Caco-2 (cell line): ENCODE measurements at regions not wholly inside any gene's neighbourhood (a gene's known extent, or its start where the extent isn't known, plus 50 kb on each side); places are given as distances from the start of the nearest gene placed in this dataset.

Experiments
- BruUV-seq: library from RNA; stranded (reverse); fragments of 400-500 nt; replicated peaks from 2 replicates; lab custom pipeline; 2021; lab: Mats Ljungman, UMichigan
- CTCF ChIA-PET: fragments of 300-600 bp; sonication (Branson Sonifier 250); formaldehyde crosslinking; loops from one replicate; lab custom pipeline; 2022; ENCODE audit warnings: antibody characterized with exemption; lab: Charles Lee
- POLR2A ChIA-PET: fragments of 300-600 bp; sonication (Branson Sonifier 250); formaldehyde crosslinking; loops from one replicate; lab custom pipeline; 2022; ENCODE audit warnings: antibody characterized with exemption; lab: Charles Lee
- DNase-seq, 2 experiments: peaks; one replicate each; pipeline versions ENCODE4 v3.0.0 to v3.0.0-alpha.2; 2020 to 2022
- H3K27me3 ChIP-seq: replicated peaks from 2 replicates; pipeline ENCODE4 v1.6.0; 2011; ENCODE audit warnings: low read length; ENCODE audit not compliant: control insufficient read depth, insufficient read depth
- H3K36me3 ChIP-seq: 2 replicates; pipeline ENCODE4 v1.5.1; 2011; ENCODE audit warnings: low read length; ENCODE audit not compliant: control insufficient read depth, insufficient read depth
- H3K4me1 ChIP-seq: fragments of 250-450 bp; sonication (Bioruptor Pico); 2 replicates; pipeline ENCODE4 v1.5.1; 2020; ENCODE audit warnings: mild to moderate bottlenecking
- H3K4me3 ChIP-seq: 2 replicates; pipeline ENCODE4 v1.5.1; 2011; ENCODE audit warnings: low read depth, mild to moderate bottlenecking, control low read depth, low read length
- H3K9me3 ChIP-seq: fragments of 250-450 bp; sonication (Bioruptor Pico); 2 replicates; pipeline ENCODE4 v1.5.1; 2020; ENCODE audit warnings: mild to moderate bottlenecking, moderate library complexity
- H3K27ac Mint-ChIP-seq: one replicate; pipeline ENCODE4 v1.8.0; 2022; ENCODE audit warnings: mixed read lengths; ENCODE audit not compliant: unreplicated experiment
- H3K27me3 Mint-ChIP-seq: one replicate; pipeline ENCODE4 v1.8.0; 2022; ENCODE audit warnings: mixed read lengths; ENCODE audit not compliant: insufficient read depth, unreplicated experiment
- H3K36me3 Mint-ChIP-seq: one replicate; pipeline ENCODE4 v1.8.0; 2022; ENCODE audit warnings: mild to moderate bottlenecking, mixed read lengths; ENCODE audit not compliant: insufficient read depth, unreplicated experiment
- H3K4me1 Mint-ChIP-seq: one replicate; pipeline ENCODE4 v1.8.0; 2022; ENCODE audit warnings: low read depth, mixed read lengths; ENCODE audit not compliant: unreplicated experiment
- H3K4me3 Mint-ChIP-seq: one replicate; pipeline ENCODE4 v1.8.0; 2022; ENCODE audit warnings: mild to moderate bottlenecking, moderate library complexity, mixed read lengths; ENCODE audit not compliant: unreplicated experiment
- H3K9me3 Mint-ChIP-seq: one replicate; pipeline ENCODE4 v1.8.0; 2022; ENCODE audit warnings: mixed read lengths; ENCODE audit not compliant: unreplicated experiment
- intact Hi-C: fragments of 100-400 bp; cut with micrococcal nuclease; formaldehyde crosslinking; loops from one replicate; pipeline ENCODE4 v1.10.0; 2022; ENCODE audit not compliant: unreplicated experiment
- TF ChIP-seq, protein P1 (sequence below), 2 experiments: fragments of 200-600 bp in 1 of 2; IDR thresholded peaks; 1 replicate in 1 of 2; 2 replicates in 1 of 2; pipeline versions ENCODE4 v1.5.1 to v1.8.0; 2011 to 2022; ENCODE audit warnings: antibody characterized with exemption in 1 of 2, control low read depth in 1 of 2, inconsistent platforms in 1 of 2, low read depth in 1 of 2, low read length in 1 of 2, mild to moderate bottlenecking in 1 of 2, moderate library complexity in 1 of 2; ENCODE audit not compliant: insufficient read depth in 1 of 2, severe bottlenecking in 1 of 2, unreplicated experiment in 1 of 2

DNA sequence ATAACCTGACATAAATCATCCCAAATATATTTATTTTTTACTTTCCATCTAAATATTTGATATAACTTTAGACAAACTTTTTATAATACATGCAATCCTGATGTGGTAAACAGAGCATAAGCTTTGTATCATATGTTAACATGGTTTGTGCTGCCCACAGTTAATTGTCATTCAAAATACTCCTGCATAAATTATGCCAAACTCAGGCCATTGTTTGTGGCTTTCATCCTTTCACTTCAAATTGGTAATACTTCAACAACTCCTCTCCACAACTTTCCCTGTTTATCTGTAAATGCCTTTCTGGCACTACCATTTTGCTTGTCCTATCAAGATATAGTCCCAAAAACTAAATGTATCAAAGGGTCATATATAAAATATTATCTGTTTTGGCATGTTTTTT lies 586.7 kb downstream of the HINT1 start:
- ChIA-PET CTCF (no interaction called here), POLR2A (no interaction called here)
- no peaks in the 10 kb centered on the region for H3K27me3 Mint-ChIP-seq
- H3K4me1 Mint-ChIP-seq, result no peaks in the 10 kb centered on the region
- no peaks in the 10 kb centered on the region for H3K9me3 ChIP-seq
- no peak overlapping the region for H3K27ac Mint-ChIP-seq
- DNase-seq, result no peak
- no peaks in the 10 kb centered on the region for H3K27me3 ChIP-seq
- no peaks in the 10 kb centered on the region for H3K4me1 ChIP-seq
- H3K9me3 Mint-ChIP-seq, result no peaks in the 10 kb centered on the region
- no TSS peak for BruUV-seq
- H3K36me3 Mint-ChIP-seq, result no peaks in the 10 kb centered on the region
- H3K4me3 ChIP-seq, result no peak overlapping the region
- H3K4me3 Mint-ChIP-seq, result no peak overlapping the region
- TF ChIP-seq, protein P1, sequence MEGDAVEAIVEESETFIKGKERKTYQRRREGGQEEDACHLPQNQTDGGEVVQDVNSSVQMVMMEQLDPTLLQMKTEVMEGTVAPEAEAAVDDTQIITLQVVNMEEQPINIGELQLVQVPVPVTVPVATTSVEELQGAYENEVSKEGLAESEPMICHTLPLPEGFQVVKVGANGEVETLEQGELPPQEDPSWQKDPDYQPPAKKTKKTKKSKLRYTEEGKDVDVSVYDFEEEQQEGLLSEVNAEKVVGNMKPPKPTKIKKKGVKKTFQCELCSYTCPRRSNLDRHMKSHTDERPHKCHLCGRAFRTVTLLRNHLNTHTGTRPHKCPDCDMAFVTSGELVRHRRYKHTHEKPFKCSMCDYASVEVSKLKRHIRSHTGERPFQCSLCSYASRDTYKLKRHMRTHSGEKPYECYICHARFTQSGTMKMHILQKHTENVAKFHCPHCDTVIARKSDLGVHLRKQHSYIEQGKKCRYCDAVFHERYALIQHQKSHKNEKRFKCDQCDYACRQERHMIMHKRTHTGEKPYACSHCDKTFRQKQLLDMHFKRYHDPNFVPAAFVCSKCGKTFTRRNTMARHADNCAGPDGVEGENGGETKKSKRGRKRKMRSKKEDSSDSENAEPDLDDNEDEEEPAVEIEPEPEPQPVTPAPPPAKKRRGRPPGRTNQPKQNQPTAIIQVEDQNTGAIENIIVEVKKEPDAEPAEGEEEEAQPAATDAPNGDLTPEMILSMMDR (IDR thresholded peaks at IDR 0.05; ENCODE audit: insufficient read depth in 1 of 2, low read depth in 1 of 2, low read length in 1 of 2, severe bottlenecking in 1 of 2, unreplicated experiment in 1 of 2), result no peak
- intact Hi-C loops, result no loop called here
- no peaks in the 10 kb centered on the region for H3K36me3 ChIP-seq

DNA sequence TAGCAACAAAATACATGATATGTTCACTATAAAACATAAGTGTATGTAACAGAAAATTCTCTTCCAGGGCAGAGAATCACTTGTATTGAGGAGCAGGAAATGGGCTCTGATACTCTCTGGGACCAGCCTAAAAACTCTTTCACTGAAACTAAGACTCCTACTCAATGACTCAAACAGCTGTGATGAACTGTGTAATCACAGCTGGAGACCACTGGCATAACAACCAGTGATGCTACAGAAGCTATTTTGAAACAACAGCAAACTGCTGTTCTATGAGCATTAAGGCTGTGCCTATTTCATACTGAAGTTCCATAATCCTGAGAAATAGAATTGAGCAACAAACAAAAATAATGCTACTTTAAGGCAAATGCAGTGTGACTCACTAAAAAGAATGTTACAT lies 594.0 kb downstream of the HINT1 start:
- Mint-ChIP-seq H3K27ac (no peak overlapping the region), H3K27me3 (no peaks in the 10 kb centered on the region), H3K4me1 (no peaks in the 10 kb centered on the region), H3K9me3 (no peaks in the 10 kb centered on the region), H3K36me3 (no peaks in the 10 kb centered on the region), H3K4me3 (no peak overlapping the region)
- no TSS peak for BruUV-seq
- Histone ChIP-seq H3K4me1 (no peaks in the 10 kb centered on the region), H3K9me3 (no peaks in the 10 kb centered on the region), H3K4me3 (no peak overlapping the region), H3K27me3 (no peaks in the 10 kb centered on the region), H3K36me3 (no peaks in the 10 kb centered on the region)
- DNase-seq, result no peak
- POLR2A ChIA-PET, result no interaction called here
- TF ChIP-seq, protein P1 (IDR thresholded peaks at IDR 0.05; ENCODE audit: insufficient read depth in 1 of 2, low read depth in 1 of 2, low read length in 1 of 2, severe bottlenecking in 1 of 2, unreplicated experiment in 1 of 2), result no peak
- intact Hi-C loops, result no loop called here
- CTCF ChIA-PET, result no interaction called here

DNA sequence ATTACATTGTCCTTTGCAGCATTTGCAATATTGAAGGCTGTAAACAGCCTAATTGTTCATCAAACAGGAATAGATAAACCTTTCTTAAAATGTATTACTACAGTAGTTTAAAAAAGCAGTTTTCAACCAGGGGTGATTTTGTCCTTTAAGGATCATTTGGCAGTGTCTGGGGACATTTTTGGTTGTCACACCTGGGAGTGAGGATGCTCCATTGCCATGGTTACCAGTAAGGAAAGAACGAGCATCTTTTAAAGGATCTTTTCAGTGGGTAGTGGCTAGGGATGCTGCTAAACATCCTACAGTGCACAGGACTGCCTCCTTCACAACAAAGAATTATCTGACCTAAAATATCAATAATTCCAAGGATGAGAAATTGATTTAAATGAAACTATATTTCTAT lies 596.3 kb downstream of the HINT1 start:
- intact Hi-C loops, result no loop called here
- ChIA-PET CTCF (no interaction called here), POLR2A (no interaction called here)
- Mint-ChIP-seq H3K36me3 (no peaks in the 10 kb centered on the region), H3K27me3 (no peaks in the 10 kb centered on the region), H3K4me3 (no peak overlapping the region), H3K4me1 (no peaks in the 10 kb centered on the region), H3K9me3 (peaks cover 9% of the 10 kb centered on the region), H3K27ac (no peak overlapping the region)
- TF ChIP-seq, protein P1 (IDR thresholded peaks at IDR 0.05; ENCODE audit: insufficient read depth in 1 of 2, low read depth in 1 of 2, low read length in 1 of 2, severe bottlenecking in 1 of 2, unreplicated experiment in 1 of 2), result no peak
- no peaks in the 10 kb centered on the region for H3K9me3 ChIP-seq
- no TSS peak for BruUV-seq
- H3K4me1 ChIP-seq, result no peaks in the 10 kb centered on the region
- H3K27me3 ChIP-seq, result no peaks in the 10 kb centered on the region
- H3K36me3 ChIP-seq, result no peaks in the 10 kb centered on the region
- H3K4me3 ChIP-seq, result no peak overlapping the region
- DNase-seq, result no peak
